ENCODE measurements at regions not wholly inside any gene's neighbourhood (a gene's known extent, or its start where the extent isn't known, plus 50 kb on each side); places are given as distances from the start of the nearest gene placed in this dataset.

DNA sequence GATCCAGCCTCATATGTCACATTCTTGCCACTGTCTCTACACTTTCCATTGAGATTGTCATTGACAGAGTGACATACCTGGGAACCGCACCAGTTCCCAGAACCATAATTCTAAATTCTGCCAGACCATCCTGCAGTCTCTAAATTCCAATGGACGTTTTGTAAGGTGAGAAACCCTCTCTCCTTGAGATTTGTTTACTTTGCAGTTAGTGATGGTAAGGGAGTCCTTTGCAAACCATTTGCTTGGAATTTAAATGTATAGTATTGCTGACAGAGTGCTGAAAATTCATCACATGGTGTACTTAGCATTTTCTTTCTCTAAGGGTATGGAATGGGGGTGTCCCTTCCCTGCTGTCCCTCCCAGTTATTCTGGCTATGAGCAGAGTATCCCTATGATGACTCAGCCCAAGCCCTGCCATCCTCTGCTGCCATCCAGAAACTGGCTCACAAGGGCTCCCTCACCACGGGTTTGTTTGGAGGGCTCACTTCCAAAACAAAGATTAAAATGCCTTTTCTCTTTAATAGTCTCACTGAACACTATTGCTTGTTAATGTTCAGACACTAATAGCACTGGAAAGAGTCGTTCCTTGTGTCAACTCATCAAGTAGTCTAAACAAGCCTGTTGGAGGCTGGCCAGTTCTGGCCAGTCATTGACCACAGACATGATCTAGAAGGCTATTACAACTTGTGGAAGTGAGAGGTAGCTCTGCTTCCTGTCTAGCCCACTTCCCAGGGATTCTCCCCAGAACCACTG is 129.0 kb upstream of the HMGA2 start (continued):
- TF ChIP-seq, protein P1, sequence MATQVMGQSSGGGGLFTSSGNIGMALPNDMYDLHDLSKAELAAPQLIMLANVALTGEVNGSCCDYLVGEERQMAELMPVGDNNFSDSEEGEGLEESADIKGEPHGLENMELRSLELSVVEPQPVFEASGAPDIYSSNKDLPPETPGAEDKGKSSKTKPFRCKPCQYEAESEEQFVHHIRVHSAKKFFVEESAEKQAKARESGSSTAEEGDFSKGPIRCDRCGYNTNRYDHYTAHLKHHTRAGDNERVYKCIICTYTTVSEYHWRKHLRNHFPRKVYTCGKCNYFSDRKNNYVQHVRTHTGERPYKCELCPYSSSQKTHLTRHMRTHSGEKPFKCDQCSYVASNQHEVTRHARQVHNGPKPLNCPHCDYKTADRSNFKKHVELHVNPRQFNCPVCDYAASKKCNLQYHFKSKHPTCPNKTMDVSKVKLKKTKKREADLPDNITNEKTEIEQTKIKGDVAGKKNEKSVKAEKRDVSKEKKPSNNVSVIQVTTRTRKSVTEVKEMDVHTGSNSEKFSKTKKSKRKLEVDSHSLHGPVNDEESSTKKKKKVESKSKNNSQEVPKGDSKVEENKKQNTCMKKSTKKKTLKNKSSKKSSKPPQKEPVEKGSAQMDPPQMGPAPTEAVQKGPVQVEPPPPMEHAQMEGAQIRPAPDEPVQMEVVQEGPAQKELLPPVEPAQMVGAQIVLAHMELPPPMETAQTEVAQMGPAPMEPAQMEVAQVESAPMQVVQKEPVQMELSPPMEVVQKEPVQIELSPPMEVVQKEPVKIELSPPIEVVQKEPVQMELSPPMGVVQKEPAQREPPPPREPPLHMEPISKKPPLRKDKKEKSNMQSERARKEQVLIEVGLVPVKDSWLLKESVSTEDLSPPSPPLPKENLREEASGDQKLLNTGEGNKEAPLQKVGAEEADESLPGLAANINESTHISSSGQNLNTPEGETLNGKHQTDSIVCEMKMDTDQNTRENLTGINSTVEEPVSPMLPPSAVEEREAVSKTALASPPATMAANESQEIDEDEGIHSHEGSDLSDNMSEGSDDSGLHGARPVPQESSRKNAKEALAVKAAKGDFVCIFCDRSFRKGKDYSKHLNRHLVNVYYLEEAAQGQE (IDR thresholded peaks at IDR 0.05; ENCODE audit: borderline replicate concordance): peak; percentile 65
- TF ChIP-seq, protein P1 (CRISPR knock-in tag; IDR thresholded peaks at IDR 0.05; ENCODE audit: low read depth): no peak
- TF ChIP-seq NFE2 (IDR thresholded peaks at IDR 0.05; ENCODE audit: low read depth): 0 out of 2 replicates have a peak, but pooled peaks have one; percentile 35
- 0 out of 2 replicates have a peak, but pooled peaks have one; percentile 14 for TF ChIP-seq MAFG (tag; conservative IDR thresholded peaks at IDR 0.05)
- TF ChIP-seq MBD2 (IDR thresholded peaks at IDR 0.05; ENCODE audit: borderline replicate concordance, low read depth): no peak
- TF ChIP-seq MEIS2 (IDR thresholded peaks at IDR 0.05; ENCODE audit: partially characterized antibody): peak; percentile 56
- TF ChIP-seq NFIC (IDR thresholded peaks at IDR 0.05): peak; percentile 31
- TF ChIP-seq ZHX1 (conservative IDR thresholded peaks at IDR 0.05; ENCODE audit: low read length): no peak
- TF ChIP-seq SMAD4 (CRISPR knock-in tag; conservative IDR thresholded peaks at IDR 0.05): peak; percentile 96
